SH-SY5Y (cell line): ENCODE measurements at regions not wholly inside any gene's neighbourhood (a gene's known extent, or its start where the extent isn't known, plus 50 kb on each side); places are given as distances from the start of the nearest gene placed in this dataset.

ENCODE experiments used
- GATA2 ChIP-seq: IDR thresholded peaks from 2 replicates; pipeline ENCODE4 v1.6.1; 2011; ENCODE audit warnings: mild to moderate bottlenecking, low read depth, low read length
- GATA3 ChIP-seq: IDR thresholded peaks from 2 replicates; pipeline ENCODE4 v1.6.1; 2011; ENCODE audit warnings: low read depth, mild to moderate bottlenecking, low read length, moderate library complexity

- TF ChIP-seq GATA3 (no peak), GATA2 (no peak)
Measured at GRCh38 chr9:32289756-32290155, 94.7 kb upstream of the ACO1 start.

DNA sequence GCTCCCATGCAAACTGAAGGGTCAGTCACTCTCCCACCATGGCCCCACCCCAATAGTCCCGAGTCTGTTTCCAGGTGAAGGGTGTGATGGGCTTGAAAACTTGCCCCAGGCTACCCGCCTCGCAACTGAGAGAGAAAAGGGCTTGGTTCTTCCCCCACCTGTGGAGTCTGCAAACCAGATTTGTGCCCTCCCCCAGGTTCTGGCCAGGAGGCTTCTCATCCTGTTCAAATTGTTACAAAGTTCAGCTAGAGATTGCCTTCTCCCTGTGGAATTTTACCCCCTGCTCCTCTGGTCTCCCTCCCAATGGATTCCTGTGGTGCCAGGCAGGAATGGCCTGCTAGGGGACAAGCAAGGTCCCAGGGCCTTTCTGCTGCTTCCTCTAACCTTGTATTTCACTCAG lies 93.1 kb upstream of the ACO1 start:
- TF ChIP-seq GATA3, result no peak
- no peak for TF ChIP-seq GATA2

DNA sequence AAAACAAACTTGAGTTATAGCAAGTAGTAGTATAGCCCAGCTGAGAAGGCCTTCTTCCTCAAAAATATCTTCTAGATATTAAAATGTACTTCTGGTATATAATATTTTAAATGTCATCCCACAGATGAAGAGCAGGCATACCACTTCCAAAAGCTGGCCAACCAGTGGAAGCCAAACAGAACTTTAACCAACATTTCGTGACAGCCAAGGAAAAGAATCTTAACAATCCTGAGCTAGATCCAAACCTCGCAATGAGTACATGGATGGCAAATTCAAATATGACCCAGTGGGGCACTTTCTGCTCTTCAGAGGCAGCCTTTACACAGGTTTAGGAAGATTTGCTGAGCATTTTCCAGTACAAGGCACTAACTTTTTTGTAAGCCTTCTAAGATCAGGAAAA lies 91.8 kb upstream of the ACO1 start:
- TF ChIP-seq GATA3 (no peak), GATA2 (no peak)

DNA sequence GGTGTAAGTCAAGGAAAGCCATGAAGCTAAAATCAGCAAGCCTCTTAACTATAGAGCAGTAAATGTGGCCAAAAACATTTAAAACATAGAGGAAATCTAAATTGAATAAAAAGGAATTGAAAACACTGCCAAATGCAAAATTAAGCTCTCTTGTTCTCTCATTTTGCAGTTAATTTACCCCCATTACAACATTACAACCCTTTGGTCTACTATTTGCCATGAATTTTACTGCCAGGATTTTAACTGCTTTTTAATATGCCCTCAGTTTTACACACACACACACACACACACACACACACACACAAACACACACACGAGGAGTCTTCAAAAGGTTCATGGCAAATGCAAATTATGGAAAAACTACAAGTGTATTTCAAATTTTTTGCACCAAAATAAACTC lies 91.4 kb upstream of the ACO1 start:
- TF ChIP-seq GATA3 (no peak), GATA2 (no peak)

DNA sequence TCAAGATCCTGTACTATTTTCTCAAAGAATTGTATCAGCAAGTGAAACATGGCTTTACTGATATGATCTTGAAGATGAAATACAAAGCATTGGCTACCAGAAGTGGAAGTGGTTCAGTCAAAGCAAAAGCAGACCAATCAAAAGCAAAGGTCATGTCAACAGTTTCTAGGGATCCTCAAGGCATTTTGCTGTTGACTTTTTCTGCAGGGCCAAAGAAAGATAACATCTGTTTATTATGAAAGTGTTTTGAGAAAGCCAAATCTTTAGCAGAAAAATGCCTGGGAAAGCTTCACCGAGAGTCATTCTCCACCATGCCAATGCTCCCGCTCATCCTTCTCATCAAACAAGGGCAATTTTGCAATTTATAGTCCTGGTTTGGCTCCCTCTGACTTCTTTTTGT lies 90.3 kb upstream of the ACO1 start:
- TF ChIP-seq GATA3, result no peak

DNA sequence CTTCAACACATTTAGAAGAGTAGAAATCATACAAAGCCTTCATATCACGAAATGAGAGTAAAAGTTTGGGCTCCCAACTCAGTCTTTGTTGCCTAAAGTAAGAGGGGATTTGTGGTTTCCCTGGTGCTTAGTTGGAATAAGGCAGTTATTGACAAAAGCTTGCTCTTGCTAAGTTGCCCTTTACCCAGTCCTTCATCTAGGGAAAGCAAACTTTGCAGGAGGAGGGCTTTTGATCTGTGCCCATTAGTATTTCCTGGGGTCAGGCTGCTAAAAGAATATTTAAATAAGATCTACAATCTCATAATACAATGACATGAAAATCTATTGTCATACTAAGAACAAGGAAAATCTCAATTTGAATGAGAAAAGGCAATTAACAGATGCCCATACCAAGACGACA lies 84.1 kb upstream of the ACO1 start:
- no peak for TF ChIP-seq GATA2
- TF ChIP-seq GATA3, result no peak

DNA sequence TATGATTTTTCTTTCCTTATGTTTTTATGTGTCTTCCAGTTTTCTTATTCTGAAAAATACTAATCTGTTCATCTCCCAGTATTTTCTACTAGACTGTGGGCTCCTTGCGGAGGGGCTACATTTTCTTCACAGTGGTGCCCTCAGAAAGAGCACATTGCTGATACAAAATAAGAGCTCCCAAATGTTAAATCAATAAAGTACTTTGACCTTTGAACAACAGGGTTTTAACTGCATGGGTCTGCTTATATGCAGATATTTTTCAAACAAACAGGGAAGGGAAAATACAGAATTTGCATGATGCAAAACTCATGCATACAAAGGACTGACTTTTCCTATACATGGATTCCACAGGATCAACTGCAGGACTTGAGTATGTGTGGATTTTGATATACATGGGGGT lies 79.9 kb upstream of the ACO1 start:
- TF ChIP-seq GATA3 (no peak), GATA2 (no peak)

DNA sequence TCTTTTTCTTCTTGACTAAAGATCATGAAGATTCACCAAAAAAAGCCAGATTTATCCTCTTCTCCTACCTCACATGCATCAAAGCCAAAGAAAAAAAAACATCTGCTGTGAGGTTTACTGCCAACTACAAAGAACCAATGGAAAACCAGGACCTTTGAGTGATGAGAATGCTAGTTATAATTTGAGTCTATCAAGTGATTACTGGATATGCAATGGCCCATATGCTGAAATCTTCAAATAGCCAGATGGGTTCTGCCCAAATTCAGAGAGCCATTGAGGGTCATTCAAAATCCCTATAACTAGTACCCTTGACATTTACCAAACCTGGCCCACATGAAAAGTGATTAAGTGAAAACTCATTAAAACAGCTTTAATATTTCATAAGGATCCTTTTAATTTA lies 78.4 kb upstream of the ACO1 start:
- TF ChIP-seq GATA2 (no peak), GATA3 (no peak)

DNA sequence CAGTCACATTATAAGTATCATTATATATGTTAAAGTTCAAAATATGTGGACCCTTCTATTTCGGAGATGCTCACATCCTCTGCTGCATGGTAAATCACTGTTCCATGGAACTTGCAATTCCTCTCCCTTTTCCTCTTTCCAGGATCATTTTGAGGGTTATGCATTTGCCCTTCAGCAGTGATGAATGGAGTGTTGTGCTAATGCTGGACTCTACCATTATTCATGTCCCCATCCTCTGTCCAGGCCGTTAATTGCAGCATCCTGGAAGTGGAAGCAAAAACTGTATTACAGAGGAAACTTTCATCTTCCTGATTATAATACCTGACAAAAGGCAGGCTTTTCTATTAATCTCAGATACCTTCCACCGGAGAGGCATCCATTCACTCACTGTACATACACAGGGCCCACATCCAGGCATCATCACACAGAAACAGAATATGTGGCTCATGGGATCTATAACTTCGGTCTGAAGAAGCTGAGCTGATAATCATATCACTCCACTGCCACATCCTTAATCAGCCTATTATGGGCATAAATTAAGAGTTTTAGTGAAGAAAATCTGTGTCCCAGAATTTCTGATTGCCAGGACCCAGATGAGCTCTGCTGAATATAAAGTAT lies 65.0 kb upstream of the ACO1 start:
- no peak for TF ChIP-seq GATA2
- TF ChIP-seq GATA3, result no peak

DNA sequence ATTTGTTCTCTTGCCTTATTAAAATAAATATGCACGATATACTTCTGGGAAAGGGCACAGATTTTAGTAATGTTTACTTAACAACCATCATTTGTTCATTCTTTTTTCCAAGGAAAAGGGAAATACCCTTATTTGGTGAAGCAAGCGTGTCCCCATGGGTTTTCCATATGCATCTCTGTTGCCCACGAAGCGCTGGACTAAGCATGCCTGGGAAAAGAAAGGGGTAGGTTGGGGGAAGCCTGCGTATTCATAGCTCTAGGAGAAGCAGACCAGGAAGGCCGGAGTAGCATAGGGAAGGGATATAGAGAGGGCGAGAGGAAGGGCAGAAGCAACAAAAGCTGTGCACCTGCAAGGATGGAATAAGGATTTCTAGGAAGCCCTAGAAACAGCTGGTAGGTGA lies 61.8 kb upstream of the ACO1 start:
- TF ChIP-seq GATA3 (no peak), GATA2 (no peak)

GRCh38 chr9:32326146-32326545 lies 58.3 kb upstream of the ACO1 start:
- TF ChIP-seq GATA2 (no peak), GATA3 (no peak)

DNA sequence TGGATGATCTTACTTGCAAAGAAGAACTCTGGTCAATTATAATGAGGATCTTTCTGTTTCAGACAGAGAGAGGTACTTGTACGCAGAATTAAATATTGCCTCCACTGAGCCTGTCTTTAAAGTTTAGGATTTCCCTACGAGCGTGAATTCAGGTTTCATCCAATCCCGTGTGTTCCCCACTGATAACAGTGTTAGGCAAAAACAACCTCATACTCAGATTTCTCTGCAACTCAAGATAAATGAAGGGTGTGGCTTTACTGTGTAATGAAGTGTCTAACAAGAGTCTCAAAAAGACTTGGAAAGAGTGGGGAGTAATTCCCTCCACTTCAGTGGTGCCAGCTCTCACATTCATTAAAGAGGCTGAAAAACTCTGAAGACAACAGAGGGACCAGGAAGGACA lies 53.2 kb upstream of the ACO1 start:
- TF ChIP-seq GATA2 (no peak), GATA3 (no peak)

DNA sequence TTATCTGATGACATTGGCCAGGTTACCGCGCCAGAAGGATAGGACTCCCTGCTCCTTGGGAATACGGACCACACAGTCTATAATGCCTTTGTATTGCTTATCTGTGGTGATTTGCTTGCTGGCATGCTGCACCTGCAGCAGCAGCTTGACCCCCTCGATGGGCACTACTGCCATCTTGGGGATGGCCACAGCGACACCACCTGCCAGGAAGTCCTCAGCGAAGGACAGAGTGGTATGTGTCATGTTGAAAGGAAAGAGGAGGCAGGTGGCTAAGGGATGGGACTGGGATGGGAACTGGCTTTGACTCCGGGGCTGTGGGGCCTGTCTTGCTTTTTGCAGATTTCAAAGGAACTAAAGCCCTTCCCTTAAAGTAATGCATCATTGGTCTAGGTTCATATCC lies 50.3 kb upstream of the ACO1 start:
- TF ChIP-seq GATA3 (no peak), GATA2 (no peak)
